ENCODE measurements at regions not wholly inside any gene's neighbourhood (a gene's known extent, or its start where the extent isn't known, plus 50 kb on each side); places are given as distances from the start of the nearest gene placed in this dataset.

GRCh38 chr10:30788307-30788706 is 158.8 kb upstream of the LYZL2 start:
- TF ChIP-seq CTCF (conservative IDR thresholded peaks at IDR 0.05; ENCODE audit: low read length) (no peak), EZH2phosphoT487 (IDR thresholded peaks at IDR 0.05; ENCODE audit: borderline replicate concordance) (no peak)
